ENCODE measurements at regions not wholly inside any gene's neighbourhood (a gene's known extent, or its start where the extent isn't known, plus 50 kb on each side); places are given as distances from the start of the nearest gene placed in this dataset.

- TF ChIP-seq CTCF (IDR thresholded peaks at IDR 0.05; ENCODE audit: control extremely low read depth, extremely low read depth, low read depth, missing control alignments) = no peak
- POLR2A ChIA-PET = no interaction called here
- no peak for DNase-seq (ENCODE audit: extremely low spot score)
- CTCF ChIA-PET = no interaction called here
These were observed 459.4 kb downstream of the ETNK1 start for GRCh38 chr12:23084236-23084995.

- CTCF ChIA-PET = no interaction called here
- POLR2A ChIA-PET = no interaction called here
- TF ChIP-seq CTCF (IDR thresholded peaks at IDR 0.05; ENCODE audit: control extremely low read depth, extremely low read depth, low read depth, missing control alignments) = no peak
- no peak for DNase-seq (ENCODE audit: extremely low spot score)
These were observed 463.6 kb downstream of the ETNK1 start for GRCh38 chr12:23088594-23088993.

- ChIA-PET CTCF (interaction anchor here (1.2 to 2.5 kb wide), 2 partner anchors 10 to 16 kb away, joined by 3 to 9 read pairs; no protein-coding TSS in a partner anchor), POLR2A (no interaction called here)
- no peak for DNase-seq (ENCODE audit: extremely low spot score)
- no peak for TF ChIP-seq CTCF (IDR thresholded peaks at IDR 0.05; ENCODE audit: control extremely low read depth, extremely low read depth, low read depth, missing control alignments)
These were observed 468.5 kb downstream of the ETNK1 start for GRCh38 chr12:23093488-23093887.

GRCh38 chr12:23096321-23096720 is 471.4 kb downstream of the ETNK1 start:
- CTCF ChIA-PET = interaction anchor here (1.4 kb wide), 1 partner anchor 10 kb away, joined by 3 read pairs; no protein-coding TSS in a partner anchor
- POLR2A ChIA-PET = no interaction called here
- no peak for TF ChIP-seq CTCF (IDR thresholded peaks at IDR 0.05; ENCODE audit: control extremely low read depth, extremely low read depth, low read depth, missing control alignments)
- no peak for DNase-seq (ENCODE audit: extremely low spot score)

- ChIA-PET POLR2A (no interaction called here), CTCF (interaction anchor here (1.4 kb wide), 1 partner anchor 12 kb away, joined by 3 read pairs; no protein-coding TSS in a partner anchor)
- no peak for DNase-seq (ENCODE audit: extremely low spot score)
- no peak for TF ChIP-seq CTCF (IDR thresholded peaks at IDR 0.05; ENCODE audit: control extremely low read depth, extremely low read depth, low read depth, missing control alignments)
These were observed 473.1 kb downstream of the ETNK1 start for GRCh38 chr12:23098110-23098509.

GRCh38 chr12:23098517-23098916 is 473.5 kb downstream of the ETNK1 start:
- POLR2A ChIA-PET = no interaction called here
- no peak for DNase-seq (ENCODE audit: extremely low spot score)
- CTCF ChIA-PET = interaction anchor here (1.4 kb wide), 1 partner anchor 13 kb away, joined by 3 read pairs; no protein-coding TSS in a partner anchor
- no peak for TF ChIP-seq CTCF (IDR thresholded peaks at IDR 0.05; ENCODE audit: control extremely low read depth, extremely low read depth, low read depth, missing control alignments)

Data from GM10248 (cell line).